Stimulated activated CD8-positive, alpha-beta memory T cell treated with anti-CD3 and anti-CD28 coated beads, Interleukin-7, amount 100 ng/mL, for 1 hour (primary cell): ENCODE measurements at regions not wholly inside any gene's neighbourhood (a gene's known extent, or its start where the extent isn't known, plus 50 kb on each side); places are given as distances from the start of the nearest gene placed in this dataset.
"Not testable (repeated sequence)": the region's sequence is repeated elsewhere in the genome, so short reads cannot be mapped to it uniquely, and the experiment has no call there.

ENCODE experiments used
- DNase-seq, 2 donors: peaks; one replicate each; pipeline ENCODE4 v3.0.0-alpha.2; 2020; ENCODE audit warnings: low read depth in 2 of 2

- DNase-seq, result no peak
Observed at GRCh38 chr3:182136008-182136910, 424.5 kb downstream of the SOX2 start.

GRCh38 chr3:182138393-182138792 lies 426.7 kb downstream of the SOX2 start:
- no peak for DNase-seq

- no peak for DNase-seq
Observed at GRCh38 chr3:182139627-182140357, 428.1 kb downstream of the SOX2 start.

GRCh38 chr3:182142928-182143327 lies 431.2 kb downstream of the SOX2 start:
- DNase-seq, result no peak

- DNase-seq, result no peak
Observed at GRCh38 chr3:182143903-182144302, 432.2 kb downstream of the SOX2 start.

- no peak for DNase-seq
Observed at GRCh38 chr3:182148360-182148759, 436.6 kb downstream of the SOX2 start.

- no peak for DNase-seq
Observed at GRCh38 chr3:182149594-182149993, 437.9 kb downstream of the SOX2 start.

GRCh38 chr3:182156326-182156725 lies 444.6 kb downstream of the SOX2 start:
- not testable (repeated sequence) for DNase-seq

GRCh38 chr3:182165234-182165633 lies 453.5 kb downstream of the SOX2 start:
- no peak for DNase-seq

GRCh38 chr3:182172534-182172933 lies 460.8 kb downstream of the SOX2 start:
- no peak for DNase-seq

- DNase-seq, result no peak
Observed at GRCh38 chr3:182178488-182179200, 466.9 kb downstream of the SOX2 start.

GRCh38 chr3:182179631-182180030 lies 467.9 kb downstream of the SOX2 start:
- no peak for DNase-seq

GRCh38 chr3:182180654-182181385 lies 469.1 kb downstream of the SOX2 start:
- DNase-seq, result no peak

GRCh38 chr3:182182531-182182968 lies 470.8 kb downstream of the SOX2 start:
- DNase-seq, result no peak

- DNase-seq, result no peak
Observed at GRCh38 chr3:182183716-182184430, 472.1 kb downstream of the SOX2 start.

GRCh38 chr3:182185313-182185712 lies 473.6 kb downstream of the SOX2 start:
- no peak for DNase-seq

- DNase-seq, result no peak
Observed at GRCh38 chr3:182190056-182190455, 478.3 kb downstream of the SOX2 start.

- DNase-seq, result no peak
Observed at GRCh38 chr3:182198345-182198744, 486.6 kb downstream of the SOX2 start.

GRCh38 chr3:182201456-182202168 lies 489.9 kb downstream of the SOX2 start:
- DNase-seq, result no peak

- DNase-seq, result no peak
Observed at GRCh38 chr3:182212479-182213076, 500.9 kb downstream of the SOX2 start.
